ENCODE measurements at regions not wholly inside any gene's neighbourhood (a gene's known extent, or its start where the extent isn't known, plus 50 kb on each side); places are given as distances from the start of the nearest gene placed in this dataset.
A peak's percentile ranks its signal among the peaks of the same experiment; 100 is the strongest.
"Not testable (repeated sequence)": the region's sequence is repeated elsewhere in the genome, so short reads cannot be mapped to it uniquely, and the experiment has no call there.

DNA sequence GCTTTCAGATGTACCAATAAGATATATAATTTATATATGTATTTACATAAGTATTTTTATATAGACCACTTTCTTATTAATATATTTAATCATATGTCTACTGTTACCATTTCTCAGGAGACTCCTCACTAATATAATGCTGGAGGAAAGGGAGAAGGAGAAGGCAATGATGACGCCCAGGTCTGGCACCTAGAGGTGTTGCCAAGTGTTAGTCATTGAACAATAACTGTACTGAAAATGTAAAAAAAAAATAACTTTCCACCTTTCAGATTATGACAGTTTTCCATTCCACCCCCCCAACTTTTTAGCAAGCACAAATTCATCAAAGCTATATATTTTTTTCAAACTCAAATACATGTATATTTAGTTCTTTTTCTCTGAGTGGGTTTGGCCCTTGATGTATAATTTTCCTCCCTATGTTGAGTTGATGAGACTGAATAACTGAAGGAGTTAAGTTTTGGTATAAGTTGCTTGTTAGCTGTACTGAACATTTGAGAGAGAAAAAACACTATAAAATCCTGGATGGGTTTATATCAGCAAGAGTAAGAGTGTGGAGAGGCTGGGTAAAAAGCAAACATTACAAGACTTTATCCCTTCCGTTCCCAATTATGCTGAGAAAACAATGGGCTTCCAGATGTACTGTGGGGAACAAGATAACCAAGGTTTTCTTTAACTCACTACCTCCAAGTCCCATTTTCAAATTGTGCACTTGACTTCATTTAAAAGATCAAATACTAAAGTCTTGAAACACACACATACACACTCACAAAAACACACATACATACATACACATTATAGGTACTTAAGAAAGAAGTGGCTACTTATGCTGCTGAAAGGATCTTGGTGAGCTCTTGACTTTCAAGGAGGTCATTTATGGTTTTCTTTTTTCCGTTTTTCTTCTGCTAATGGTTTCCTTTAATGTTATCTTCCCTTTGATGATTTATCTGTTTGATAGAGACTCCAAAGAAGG is 142.8 kb upstream of the IFNE start:
- Histone ChIP-seq H3K9me1 (ENCODE audit: control insufficient read depth, extremely low read depth, insufficient read depth, low read length) (no peaks in the 10 kb centered on the region), H2AFZ (ENCODE audit: control insufficient read depth, low read length) (no peak overlapping the region), H3K4me3 (ENCODE audit: control insufficient read depth in 2 of 3, extremely low read depth in 1 of 3, insufficient read depth in 2 of 3, low read depth in 1 of 3, low read length in 3 of 3) (no peak overlapping the region), H3K27me3 (ENCODE audit: control insufficient read depth, extremely low read depth, insufficient read depth, low read length) (no peaks in the 10 kb centered on the region), H3K4me1 (ENCODE audit: control insufficient read depth, extremely low read depth, insufficient read depth, low read length) (no peaks in the 10 kb centered on the region), H3K4me2 (ENCODE audit: control insufficient read depth, extremely low read depth, insufficient read depth, low read depth, low read length) (no peak overlapping the region), H3K27ac (ENCODE audit: control insufficient read depth, insufficient read depth, low read length) (no peak overlapping the region), H4K20me1 (ENCODE audit: control insufficient read depth, extremely low read depth, insufficient read depth, low read length) (no peaks in the 10 kb centered on the region), H3K79me2 (ENCODE audit: control insufficient read depth, insufficient read depth, low read length) (no peaks in the 10 kb centered on the region), H3K9ac (ENCODE audit: control insufficient read depth, extremely low read depth, insufficient read depth, low read length) (no peak overlapping the region), H3K9me3 (ENCODE audit: control insufficient read depth, low read depth, low read length) (no peaks in the 10 kb centered on the region), H3K36me3 (ENCODE audit: control insufficient read depth in 2 of 2, extremely low read depth in 1 of 2, insufficient read depth in 2 of 2, low read length in 2 of 2) (no peaks in the 10 kb centered on the region)
- DNase-seq (ENCODE audit: low read depth, low spot score) = no peak
- no peak for TF ChIP-seq EZH2 (IDR thresholded peaks at IDR 0.05; ENCODE audit: low read length)
- TF ChIP-seq, protein P1, sequence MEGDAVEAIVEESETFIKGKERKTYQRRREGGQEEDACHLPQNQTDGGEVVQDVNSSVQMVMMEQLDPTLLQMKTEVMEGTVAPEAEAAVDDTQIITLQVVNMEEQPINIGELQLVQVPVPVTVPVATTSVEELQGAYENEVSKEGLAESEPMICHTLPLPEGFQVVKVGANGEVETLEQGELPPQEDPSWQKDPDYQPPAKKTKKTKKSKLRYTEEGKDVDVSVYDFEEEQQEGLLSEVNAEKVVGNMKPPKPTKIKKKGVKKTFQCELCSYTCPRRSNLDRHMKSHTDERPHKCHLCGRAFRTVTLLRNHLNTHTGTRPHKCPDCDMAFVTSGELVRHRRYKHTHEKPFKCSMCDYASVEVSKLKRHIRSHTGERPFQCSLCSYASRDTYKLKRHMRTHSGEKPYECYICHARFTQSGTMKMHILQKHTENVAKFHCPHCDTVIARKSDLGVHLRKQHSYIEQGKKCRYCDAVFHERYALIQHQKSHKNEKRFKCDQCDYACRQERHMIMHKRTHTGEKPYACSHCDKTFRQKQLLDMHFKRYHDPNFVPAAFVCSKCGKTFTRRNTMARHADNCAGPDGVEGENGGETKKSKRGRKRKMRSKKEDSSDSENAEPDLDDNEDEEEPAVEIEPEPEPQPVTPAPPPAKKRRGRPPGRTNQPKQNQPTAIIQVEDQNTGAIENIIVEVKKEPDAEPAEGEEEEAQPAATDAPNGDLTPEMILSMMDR (optimal IDR thresholded peaks at IDR 0.05 in 1 of 3, IDR thresholded peaks at IDR 0.05 in 1 of 3, conservative IDR thresholded peaks at IDR 0.05 in 1 of 3; ENCODE audit: extremely low read depth in 1 of 3, insufficient read depth in 2 of 3, low read length in 3 of 3) = no peak
- FAIRE-seq = peak; percentile 5
- dilution Hi-C loops (cut with MboI; ENCODE audit: extremely low pct_ligation_motif_present, low sequenced_read_pairs) = no loop called here

- Histone ChIP-seq H2AFZ (ENCODE audit: control insufficient read depth, low read length) (no peak overlapping the region), H3K4me2 (ENCODE audit: control insufficient read depth, extremely low read depth, insufficient read depth, low read depth, low read length) (no peak overlapping the region), H3K9me1 (ENCODE audit: control insufficient read depth, extremely low read depth, insufficient read depth, low read length) (no peaks in the 10 kb centered on the region), H3K79me2 (ENCODE audit: control insufficient read depth, insufficient read depth, low read length) (no peaks in the 10 kb centered on the region), H4K20me1 (ENCODE audit: control insufficient read depth, extremely low read depth, insufficient read depth, low read length) (no peaks in the 10 kb centered on the region), H3K27me3 (ENCODE audit: control insufficient read depth, extremely low read depth, insufficient read depth, low read length) (no peaks in the 10 kb centered on the region), H3K4me1 (ENCODE audit: control insufficient read depth, extremely low read depth, insufficient read depth, low read length) (no peaks in the 10 kb centered on the region), H3K9me3 (ENCODE audit: control insufficient read depth, low read depth, low read length) (no peaks in the 10 kb centered on the region), H3K9ac (ENCODE audit: control insufficient read depth, extremely low read depth, insufficient read depth, low read length) (no peak overlapping the region), H3K27ac (ENCODE audit: control insufficient read depth, insufficient read depth, low read length) (no peak overlapping the region), H3K4me3 (ENCODE audit: control insufficient read depth in 2 of 3, extremely low read depth in 1 of 3, insufficient read depth in 2 of 3, low read depth in 1 of 3, low read length in 3 of 3) (no peak overlapping the region), H3K36me3 (ENCODE audit: control insufficient read depth in 2 of 2, extremely low read depth in 1 of 2, insufficient read depth in 2 of 2, low read length in 2 of 2) (no peaks in the 10 kb centered on the region)
- DNase-seq (ENCODE audit: low read depth, low spot score) = no peak
- FAIRE-seq = peak; percentile 23
- TF ChIP-seq EZH2 (IDR thresholded peaks at IDR 0.05; ENCODE audit: low read length) = no peak
- TF ChIP-seq, protein P1 (optimal IDR thresholded peaks at IDR 0.05 in 1 of 3, IDR thresholded peaks at IDR 0.05 in 1 of 3, conservative IDR thresholded peaks at IDR 0.05 in 1 of 3; ENCODE audit: extremely low read depth in 1 of 3, insufficient read depth in 2 of 3, low read length in 3 of 3) = no peak
- dilution Hi-C loops (cut with MboI; ENCODE audit: extremely low pct_ligation_motif_present, low sequenced_read_pairs) = no loop called here
These were observed 144.4 kb upstream of the IFNE start for GRCh38 chr9:21626493-21626892.

DNA sequence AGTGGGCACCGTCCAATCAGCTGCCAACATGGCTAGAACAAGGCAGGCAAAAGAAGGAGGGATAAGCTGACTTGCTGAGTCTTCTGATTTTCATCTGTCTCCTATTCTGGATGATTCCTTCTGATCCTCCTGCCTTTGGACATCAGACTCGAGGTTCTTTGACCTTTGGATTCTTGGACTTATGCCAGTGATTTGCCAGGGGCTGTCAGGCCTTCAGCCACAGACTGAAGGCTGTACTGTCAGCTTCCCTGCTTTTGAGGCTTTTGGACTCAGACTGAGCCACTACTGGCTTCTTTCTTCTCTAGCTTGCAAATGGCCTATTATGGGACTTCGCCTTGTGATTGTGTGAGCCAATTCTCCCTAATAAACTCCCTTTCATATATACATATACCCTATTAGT is 146.8 kb upstream of the IFNE start:
- H3K9ac ChIP-seq (ENCODE audit: control insufficient read depth, extremely low read depth, insufficient read depth, low read length); H4K20me1 ChIP-seq (ENCODE audit: control insufficient read depth, extremely low read depth, insufficient read depth, low read length); H3K9me3 ChIP-seq (ENCODE audit: control insufficient read depth, low read depth, low read length); H3K27ac ChIP-seq (ENCODE audit: control insufficient read depth, insufficient read depth, low read length); H3K4me1 ChIP-seq (ENCODE audit: control insufficient read depth, extremely low read depth, insufficient read depth, low read length); DNase-seq (ENCODE audit: low read depth, low spot score); H3K36me3 ChIP-seq (ENCODE audit: control insufficient read depth in 2 of 2, extremely low read depth in 1 of 2, insufficient read depth in 2 of 2, low read length in 2 of 2); dilution Hi-C loops (cut with MboI; ENCODE audit: extremely low pct_ligation_motif_present, low sequenced_read_pairs); H3K79me2 ChIP-seq (ENCODE audit: control insufficient read depth, insufficient read depth, low read length); H3K9me1 ChIP-seq (ENCODE audit: control insufficient read depth, extremely low read depth, insufficient read depth, low read length); H2AFZ ChIP-seq (ENCODE audit: control insufficient read depth, low read length); H3K27me3 ChIP-seq (ENCODE audit: control insufficient read depth, extremely low read depth, insufficient read depth, low read length); H3K4me3 ChIP-seq (ENCODE audit: control insufficient read depth in 2 of 3, extremely low read depth in 1 of 3, insufficient read depth in 2 of 3, low read depth in 1 of 3, low read length in 3 of 3); H3K4me2 ChIP-seq (ENCODE audit: control insufficient read depth, extremely low read depth, insufficient read depth, low read depth, low read length): not testable (repeated sequence)
- peak; percentile 13 for FAIRE-seq
